Neuronal stem cell (in vitro differentiated cells): ENCODE measurements at regions not wholly inside any gene's neighbourhood (a gene's known extent, or its start where the extent isn't known, plus 50 kb on each side); places are given as distances from the start of the nearest gene placed in this dataset.

Experiments
- DNase-seq: peaks from one replicate; pipeline ENCODE4 v3.0.0-alpha.2; 2013; ENCODE audit warnings: low spot score
- H2AFZ ChIP-seq: one replicate; pipeline ENCODE4 v1.6.1; 2013; ENCODE audit warnings: mild to moderate bottlenecking, low read length, inconsistent platforms
- H2AK5ac ChIP-seq: 2 replicates; pipeline ENCODE4 v1.6.1; 2013; ENCODE audit warnings: low read depth, mild to moderate bottlenecking, inconsistent platforms, low read length, moderate library complexity, mixed read lengths
- H2BK120ac ChIP-seq: 2 replicates; pipeline ENCODE4 v1.6.1; 2013; ENCODE audit warnings: low read depth, mild to moderate bottlenecking, inconsistent platforms, low read length, moderate library complexity, mixed read lengths
- H2BK12ac ChIP-seq: one replicate; pipeline ENCODE4 v1.6.1; 2013; ENCODE audit warnings: low read length, inconsistent platforms
- H2BK15ac ChIP-seq: 2 replicates; pipeline ENCODE4 v1.6.1; 2013; ENCODE audit warnings: mild to moderate bottlenecking, low read length, inconsistent platforms, mixed read lengths
- H2BK5ac ChIP-seq: one replicate; pipeline ENCODE4 v1.6.1; 2013; ENCODE audit warnings: inconsistent platforms, mild to moderate bottlenecking, low read length, moderate library complexity
- H3K14ac ChIP-seq: one replicate; pipeline ENCODE4 v1.6.1; 2013; ENCODE audit warnings: low read length, inconsistent platforms
- H3K18ac ChIP-seq: 2 replicates; pipeline ENCODE4 v1.6.1; 2013; ENCODE audit warnings: low read length, inconsistent platforms
- H3K23ac ChIP-seq: 2 replicates; pipeline ENCODE4 v1.6.1; 2013; ENCODE audit warnings: low read depth, mild to moderate bottlenecking, mixed read lengths, low read length, inconsistent platforms; ENCODE audit not compliant: poor library complexity
- H3K27ac ChIP-seq: replicated peaks from 3 replicates; pipeline ENCODE4 v1.5.1; 2013; ENCODE audit warnings: low read length, inconsistent platforms
- H3K27me3 ChIP-seq, 3 experiments: 2 replicates each; pipeline ENCODE4 v1.6.1; 2013; ENCODE audit warnings: low read length in 3 of 3, mild to moderate bottlenecking in 2 of 3, inconsistent platforms in 1 of 3, low read depth in 1 of 3, mixed read lengths in 1 of 3, moderate library complexity in 1 of 3; ENCODE audit not compliant: control insufficient read depth in 3 of 3, insufficient read depth in 3 of 3
- H3K36me3 ChIP-seq, 2 donors: replicated peaks in 1 of 2; 2 replicates each; pipeline ENCODE4 v1.6.1; 2013; ENCODE audit warnings: low read length in 2 of 2; ENCODE audit not compliant: control insufficient read depth in 2 of 2, insufficient read depth in 2 of 2
- H3K4ac ChIP-seq: 2 replicates; pipeline ENCODE4 v1.6.1; 2013; ENCODE audit warnings: inconsistent platforms, mild to moderate bottlenecking, low read length, moderate library complexity
- H3K4me1 ChIP-seq, 2 donors: 1 replicate in 1 of 2; 2 replicates in 1 of 2; pipeline ENCODE4 v1.6.1; 2013; ENCODE audit warnings: low read length in 2 of 2, low read depth in 1 of 2; ENCODE audit not compliant: control insufficient read depth in 2 of 2, insufficient read depth in 1 of 2
- H3K4me2 ChIP-seq: one replicate; pipeline ENCODE4 v1.6.1; 2013; ENCODE audit warnings: mild to moderate bottlenecking, low read length, inconsistent platforms; ENCODE audit not compliant: insufficient read depth, poor library complexity, severe bottlenecking
- H3K4me3 ChIP-seq, 2 donors: 2 replicates each; pipeline ENCODE4 v1.5.1; 2013; ENCODE audit warnings: low read length in 2 of 2, mild to moderate bottlenecking in 2 of 2, inconsistent platforms in 1 of 2, moderate library complexity in 1 of 2
- H3K79me1 ChIP-seq: one replicate; pipeline ENCODE4 v1.6.1; 2013; ENCODE audit warnings: low read depth, mild to moderate bottlenecking, inconsistent platforms, low read length, moderate library complexity
- H3K9ac ChIP-seq: one replicate; pipeline ENCODE4 v1.6.1; 2013; ENCODE audit warnings: mild to moderate bottlenecking, low read depth, low read length, inconsistent platforms; ENCODE audit not compliant: poor library complexity
- H3K9me3 ChIP-seq, 2 donors: replicated peaks in 1 of 2; 2 replicates each; pipeline versions ENCODE3 to v1.6.1; 2013; ENCODE audit warnings: low read length in 2 of 2, mild to moderate bottlenecking in 2 of 2, inconsistent platforms in 1 of 2, low read depth in 1 of 2, mixed read lengths in 1 of 2, moderate library complexity in 1 of 2; ENCODE audit not compliant: control insufficient read depth in 2 of 2, insufficient read depth in 1 of 2
- H4K8ac ChIP-seq: one replicate; pipeline ENCODE4 v1.6.1; 2013; ENCODE audit warnings: low read depth, mild to moderate bottlenecking, inconsistent platforms, low read length, moderate library complexity
- H4K91ac ChIP-seq: one replicate; pipeline ENCODE4 v1.6.1; 2013; ENCODE audit warnings: low read length, low read depth, mild to moderate bottlenecking, inconsistent platforms; ENCODE audit not compliant: poor library complexity
- WGBS, 2 donors: extraction: QIAGEN DNeasy Blood & Tissue Kit; methylation state at CpG; one replicate each; pipeline ENCODE4 v1.1.7; 2013; ENCODE audit warnings: missing lambda C conversion rate in 2 of 2, mixed read lengths in 1 of 2; ENCODE audit not compliant: insufficient read length in 2 of 2, insufficient replicate concordance in 1 of 2; ENCODE audit errors: extremely low coverage in 2 of 2; 5-methylcytosine and 5-hydroxymethylcytosine counted together

- H3K36me3 ChIP-seq, result no peaks in the 10 kb centered on the region
- no peak overlapping the region for H3K23ac ChIP-seq
- H3K27me3 ChIP-seq, result no peaks in the 10 kb centered on the region
- H2BK120ac ChIP-seq, result no peak overlapping the region
- DNase-seq, result no peak
- no peak overlapping the region for H2BK12ac ChIP-seq
- no peak overlapping the region for H3K4me3 ChIP-seq
- no peak overlapping the region for H3K4me2 ChIP-seq
- H2AFZ ChIP-seq, result no peak overlapping the region
- no peak overlapping the region for H2BK15ac ChIP-seq
- no peak overlapping the region for H3K9ac ChIP-seq
- no peak overlapping the region for H2BK5ac ChIP-seq
- H3K4ac ChIP-seq, result no peak overlapping the region
- no peak overlapping the region for H3K14ac ChIP-seq
- no peak overlapping the region for H4K91ac ChIP-seq
- H3K79me1 ChIP-seq, result no peaks in the 10 kb centered on the region
- no peak overlapping the region for H2AK5ac ChIP-seq
- H3K27ac ChIP-seq, result no peak overlapping the region
- no peak overlapping the region for H4K8ac ChIP-seq
- H3K9me3 ChIP-seq, result no peaks in the 10 kb centered on the region
- no CpG with 5 or more reads among the region's 3 CpGs for WGBS, 2 donors
- H3K4me1 ChIP-seq, result no peaks in the 10 kb centered on the region
- no peak overlapping the region for H3K18ac ChIP-seq
Observed at GRCh38 chr5:104199771-104200170, 637.2 kb upstream of the NUDT12 start.

GRCh38 chr5:104198156-104198555 lies 635.6 kb upstream of the NUDT12 start:
- Histone ChIP-seq H3K27me3 (no peaks in the 10 kb centered on the region), H3K4me3 (no peak overlapping the region), H2BK12ac (no peak overlapping the region), H2BK120ac (no peak overlapping the region), H3K14ac (no peak overlapping the region), H3K4me2 (no peak overlapping the region), H3K9me3 (no peaks in the 10 kb centered on the region), H3K36me3 (no peaks in the 10 kb centered on the region), H3K23ac (no peak overlapping the region), H4K8ac (no peak overlapping the region), H3K4ac (no peak overlapping the region), H2AK5ac (no peak overlapping the region), H2BK15ac (no peak overlapping the region), H2BK5ac (no peak overlapping the region), H3K27ac (no peak overlapping the region), H3K4me1 (no peaks in the 10 kb centered on the region), H3K18ac (no peak overlapping the region), H2AFZ (no peak overlapping the region), H4K91ac (no peak overlapping the region), H3K79me1 (no peaks in the 10 kb centered on the region), H3K9ac (no peak overlapping the region)
- WGBS, 2 donors, result no CpG with 5 or more reads among the region's 1 CpG
- DNase-seq, result no peak

- H3K27me3 ChIP-seq, result no peaks in the 10 kb centered on the region
- no peak overlapping the region for H3K14ac ChIP-seq
- no peaks in the 10 kb centered on the region for H3K79me1 ChIP-seq
- no peak overlapping the region for H2BK5ac ChIP-seq
- no peak overlapping the region for H4K8ac ChIP-seq
- H2BK120ac ChIP-seq, result no peak overlapping the region
- H2AFZ ChIP-seq, result no peak overlapping the region
- no peak for DNase-seq
- no peak overlapping the region for H3K27ac ChIP-seq
- H2AK5ac ChIP-seq, result no peak overlapping the region
- no peak overlapping the region for H3K4ac ChIP-seq
- no peak overlapping the region for H3K4me3 ChIP-seq
- H3K23ac ChIP-seq, result no peak overlapping the region
- no peak overlapping the region for H2BK15ac ChIP-seq
- WGBS, 2 donors, result no CpG with 5 or more reads among the region's 2 CpGs
- no peak overlapping the region for H2BK12ac ChIP-seq
- H4K91ac ChIP-seq, result no peak overlapping the region
- peaks cover 14% of the 10 kb centered on the region in 2 donors for H3K9me3 ChIP-seq
- H3K4me1 ChIP-seq, result no peaks in the 10 kb centered on the region
- H3K9ac ChIP-seq, result no peak overlapping the region
- H3K4me2 ChIP-seq, result no peak overlapping the region
- no peaks in the 10 kb centered on the region for H3K36me3 ChIP-seq
- H3K18ac ChIP-seq, result no peak overlapping the region
Observed at GRCh38 chr5:104189909-104190308, 627.3 kb upstream of the NUDT12 start.

DNA sequence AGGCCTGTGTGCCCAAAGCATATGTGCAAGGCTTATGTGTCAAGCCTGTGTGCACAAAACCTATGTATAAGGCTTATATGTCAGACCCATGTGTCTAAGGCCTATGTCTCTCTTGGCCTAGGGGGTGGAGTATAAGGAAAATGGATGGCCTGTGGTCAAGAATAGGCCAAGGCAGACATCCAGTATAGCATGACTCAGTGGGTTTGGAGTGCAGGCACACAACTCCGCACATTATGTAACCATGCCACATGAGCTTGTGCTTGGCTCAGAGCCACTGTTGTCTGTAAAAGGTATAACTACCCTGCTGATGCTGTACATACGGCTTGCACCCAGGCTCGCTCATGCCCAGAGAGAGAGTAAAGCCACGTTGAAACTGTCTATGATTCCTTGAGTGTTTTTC lies 626.4 kb upstream of the NUDT12 start:
- H3K4me3 ChIP-seq, result no peak overlapping the region
- no peak overlapping the region for H3K4me2 ChIP-seq
- no peak overlapping the region for H2BK12ac ChIP-seq
- DNase-seq, result no peak
- H3K23ac ChIP-seq, result no peak overlapping the region
- no peak overlapping the region for H4K8ac ChIP-seq
- no peak overlapping the region for H2AFZ ChIP-seq
- H2BK120ac ChIP-seq, result no peak overlapping the region
- no peaks in the 10 kb centered on the region for H3K79me1 ChIP-seq
- no peak overlapping the region for H3K18ac ChIP-seq
- no peak overlapping the region for H4K91ac ChIP-seq
- H3K9ac ChIP-seq, result no peak overlapping the region
- no peak overlapping the region for H2BK5ac ChIP-seq
- WGBS, 2 donors, result no CpG with 5 or more reads among the region's 4 CpGs
- H3K14ac ChIP-seq, result no peak overlapping the region
- H3K4me1 ChIP-seq, result no peaks in the 10 kb centered on the region
- no peaks in the 10 kb centered on the region for H3K27me3 ChIP-seq
- H2AK5ac ChIP-seq, result no peak overlapping the region
- H3K4ac ChIP-seq, result no peak overlapping the region
- H3K36me3 ChIP-seq, result no peaks in the 10 kb centered on the region
- no peak overlapping the region for H3K27ac ChIP-seq
- no peak overlapping the region for H2BK15ac ChIP-seq
- peaks cover 14% of the 10 kb centered on the region in 2 donors for H3K9me3 ChIP-seq
